Cardiac fibroblast (primary cell): ENCODE measurements at regions not wholly inside any gene's neighbourhood (a gene's known extent, or its start where the extent isn't known, plus 50 kb on each side); places are given as distances from the start of the nearest gene placed in this dataset.

Experiments
- DNase-seq, 2 donors: peaks; one replicate each; pipeline versions ENCODE4 v3.0.0 to v3.0.0-alpha.2; 2010; ENCODE audit warnings: low read depth in 2 of 2
- H3K4me3 ChIP-seq, 2 donors: replicated peaks in 1 of 2; 1 replicate in 1 of 2; 2 replicates in 1 of 2; pipeline ENCODE4 v1.5.1; 2011; ENCODE audit warnings: low read depth in 2 of 2, low read length in 2 of 2, mild to moderate bottlenecking in 2 of 2, moderate library complexity in 1 of 2
- TF ChIP-seq, protein P1 (sequence below): IDR thresholded peaks from one replicate; pipeline ENCODE4 v1.5.1; 2011; ENCODE audit warnings: low read depth, mild to moderate bottlenecking, low read length, inconsistent platforms

DNA sequence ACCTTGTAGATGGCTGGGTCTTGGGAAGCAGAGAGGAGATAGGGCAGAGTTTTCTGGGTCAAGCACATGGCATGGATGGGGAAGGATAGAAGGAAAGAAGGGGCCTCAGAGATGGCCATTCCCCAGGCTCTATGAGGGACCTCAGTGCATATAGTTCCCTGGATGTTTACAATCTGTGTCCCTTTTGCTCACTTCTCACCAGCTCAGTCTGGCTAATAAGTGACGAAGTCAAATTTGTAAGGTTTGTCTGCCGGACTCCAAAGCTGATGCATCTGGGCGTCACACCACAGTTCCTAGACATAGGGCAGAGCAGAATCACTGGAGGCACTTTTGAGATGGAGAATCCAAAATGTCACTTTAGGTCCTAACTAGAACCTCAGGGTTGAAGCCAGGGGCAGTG is 416.4 kb upstream of the PROX1 start:
- no peak overlapping the region for H3K4me3 ChIP-seq
- TF ChIP-seq, protein P1, sequence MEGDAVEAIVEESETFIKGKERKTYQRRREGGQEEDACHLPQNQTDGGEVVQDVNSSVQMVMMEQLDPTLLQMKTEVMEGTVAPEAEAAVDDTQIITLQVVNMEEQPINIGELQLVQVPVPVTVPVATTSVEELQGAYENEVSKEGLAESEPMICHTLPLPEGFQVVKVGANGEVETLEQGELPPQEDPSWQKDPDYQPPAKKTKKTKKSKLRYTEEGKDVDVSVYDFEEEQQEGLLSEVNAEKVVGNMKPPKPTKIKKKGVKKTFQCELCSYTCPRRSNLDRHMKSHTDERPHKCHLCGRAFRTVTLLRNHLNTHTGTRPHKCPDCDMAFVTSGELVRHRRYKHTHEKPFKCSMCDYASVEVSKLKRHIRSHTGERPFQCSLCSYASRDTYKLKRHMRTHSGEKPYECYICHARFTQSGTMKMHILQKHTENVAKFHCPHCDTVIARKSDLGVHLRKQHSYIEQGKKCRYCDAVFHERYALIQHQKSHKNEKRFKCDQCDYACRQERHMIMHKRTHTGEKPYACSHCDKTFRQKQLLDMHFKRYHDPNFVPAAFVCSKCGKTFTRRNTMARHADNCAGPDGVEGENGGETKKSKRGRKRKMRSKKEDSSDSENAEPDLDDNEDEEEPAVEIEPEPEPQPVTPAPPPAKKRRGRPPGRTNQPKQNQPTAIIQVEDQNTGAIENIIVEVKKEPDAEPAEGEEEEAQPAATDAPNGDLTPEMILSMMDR = no peak
- DNase-seq = no peak

- DNase-seq = no peak
- H3K4me3 ChIP-seq = no peak overlapping the region
- TF ChIP-seq, protein P1 = no peak
Measured at GRCh38 chr1:213571843-213572242, 415.9 kb upstream of the PROX1 start.

DNA sequence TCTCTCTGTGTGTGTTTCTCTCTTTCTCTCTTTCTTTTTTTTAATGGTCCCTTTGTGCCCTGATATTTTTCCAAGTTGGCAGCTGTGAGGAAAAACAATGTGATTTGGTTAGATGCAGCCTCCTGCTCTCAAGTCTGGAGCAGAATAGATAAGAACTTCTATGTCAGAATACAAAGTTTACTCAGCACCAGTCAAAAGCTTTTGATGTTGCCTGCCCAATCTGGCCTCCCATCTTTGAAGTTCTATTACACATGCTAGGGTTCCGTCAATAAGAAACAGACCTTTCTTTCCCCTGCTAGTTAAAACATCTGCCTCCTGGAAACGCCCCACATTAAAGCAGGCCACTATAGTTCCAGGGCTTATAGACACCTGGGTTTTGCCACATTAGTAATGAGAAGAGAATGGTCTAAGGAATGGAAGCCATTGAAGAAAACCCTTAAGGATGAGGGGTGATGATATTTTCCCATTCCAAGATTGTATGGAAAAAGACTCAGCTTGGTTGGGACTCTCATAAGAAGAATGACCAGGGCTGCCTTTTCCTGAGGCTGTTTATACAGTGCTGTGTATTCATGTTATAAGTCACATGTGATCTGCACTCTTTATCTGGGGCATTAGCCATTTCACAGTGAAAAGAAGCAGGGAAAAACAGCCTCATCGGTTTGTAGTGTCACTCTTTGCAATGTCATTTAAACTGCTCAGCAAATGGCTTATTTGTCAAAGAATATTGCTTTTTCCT is 414.7 kb upstream of the PROX1 start:
- no peak for DNase-seq
- H3K4me3 ChIP-seq = no peak overlapping the region
- TF ChIP-seq, protein P1 = no peak

DNA sequence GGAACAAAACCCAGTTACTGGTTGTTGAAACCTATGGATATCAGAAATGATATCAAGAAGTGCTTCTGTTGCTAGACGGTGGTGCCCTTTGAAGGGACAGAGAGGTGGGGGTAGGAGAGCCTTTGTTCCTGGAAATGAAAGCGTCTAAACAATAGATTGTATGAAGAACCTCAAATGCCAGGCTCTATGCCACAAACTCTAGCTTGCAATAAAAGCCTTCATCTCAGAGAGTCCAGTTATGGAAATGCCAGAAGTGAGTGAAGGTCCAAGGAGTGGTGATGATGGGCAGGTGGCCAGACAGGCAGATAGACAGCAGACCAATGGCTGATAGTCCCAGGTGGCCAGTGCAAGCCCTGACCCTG is 414.1 kb upstream of the PROX1 start:
- H3K4me3 ChIP-seq = no peak overlapping the region
- TF ChIP-seq, protein P1 = no peak
- DNase-seq = no peak

GRCh38 chr1:213582976-213583567 is 404.7 kb upstream of the PROX1 start:
- no peak for DNase-seq
- TF ChIP-seq, protein P1 = no peak
- no peak overlapping the region for H3K4me3 ChIP-seq

GRCh38 chr1:213584272-213584671 is 403.5 kb upstream of the PROX1 start:
- TF ChIP-seq, protein P1 = no peak
- no peak for DNase-seq
- no peak overlapping the region for H3K4me3 ChIP-seq

- TF ChIP-seq, protein P1 = no peak
- H3K4me3 ChIP-seq = no peak overlapping the region
- DNase-seq = no peak
Measured at GRCh38 chr1:213585402-213585801, 402.4 kb upstream of the PROX1 start.
